Fibroblast of skin of scalp (primary cell): ENCODE measurements at regions not wholly inside any gene's neighbourhood (a gene's known extent, or its start where the extent isn't known, plus 50 kb on each side); places are given as distances from the start of the nearest gene placed in this dataset.

Experiments
- DNase-seq: peaks from one replicate; pipeline ENCODE4 v3.0.0-alpha.2; 2013

- DNase-seq, result peak; percentile 7
Observed at GRCh38 chr10:118501171-118501570, 94.3 kb downstream of the PRLHR start.

- DNase-seq, result no peak
Observed at GRCh38 chr10:118500477-118501104, 94.9 kb downstream of the PRLHR start.

GRCh38 chr10:118499186-118499585 is 96.3 kb downstream of the PRLHR start:
- DNase-seq, result no peak

GRCh38 chr10:118498623-118499022 is 96.8 kb downstream of the PRLHR start:
- DNase-seq, result no peak

GRCh38 chr10:118497227-118497626 is 98.2 kb downstream of the PRLHR start:
- no peak for DNase-seq

GRCh38 chr10:118496525-118496924 is 98.9 kb downstream of the PRLHR start:
- no peak for DNase-seq

GRCh38 chr10:118495499-118495898 is 99.9 kb downstream of the PRLHR start:
- no peak for DNase-seq

- no peak for DNase-seq
Observed at GRCh38 chr10:118491055-118491454, 104.4 kb downstream of the PRLHR start.

GRCh38 chr10:118488710-118489497 is 106.5 kb downstream of the PRLHR start:
- DNase-seq, result no peak

GRCh38 chr10:118485641-118486040 is 109.8 kb downstream of the PRLHR start:
- DNase-seq, result no peak

- DNase-seq, result no peak
Observed at GRCh38 chr10:118484152-118484871, 111.1 kb downstream of the PRLHR start.

GRCh38 chr10:118483496-118483895 is 112.0 kb downstream of the PRLHR start:
- DNase-seq, result no peak

- DNase-seq, result no peak
Observed at GRCh38 chr10:118482393-118483331, 112.8 kb downstream of the PRLHR start.

GRCh38 chr10:118481871-118482270 is 113.6 kb downstream of the PRLHR start:
- DNase-seq, result no peak

GRCh38 chr10:118475214-118475613 is 120.2 kb downstream of the PRLHR start:
- no peak for DNase-seq

GRCh38 chr10:118474111-118474510 is 121.3 kb downstream of the PRLHR start:
- no peak for DNase-seq

GRCh38 chr10:118473305-118473960 is 122.0 kb downstream of the PRLHR start:
- no peak for DNase-seq

- peak; percentile 9 for DNase-seq
Observed at GRCh38 chr10:118472415-118473304, 122.8 kb downstream of the PRLHR start.

- DNase-seq, result peak; percentile 68
Observed at GRCh38 chr10:118471863-118472262, 123.6 kb downstream of the PRLHR start.

- no peak for DNase-seq
Observed at GRCh38 chr10:118470470-118470869, 125.0 kb downstream of the PRLHR start.

GRCh38 chr10:118467200-118467599 is 125.1 kb upstream of the FAM204A start:
- DNase-seq, result no peak
